Aorta (tissue), 5 donors: ENCODE measurements at regions not wholly inside any gene's neighbourhood (a gene's known extent, or its start where the extent isn't known, plus 50 kb on each side); places are given as distances from the start of the nearest gene placed in this dataset.
A peak's percentile ranks its signal among the peaks of the same experiment; 100 is the strongest.
"Not testable (repeated sequence)": the region's sequence is repeated elsewhere in the genome, so short reads cannot be mapped to it uniquely, and the experiment has no call there.

ENCODE experiments used
- ATAC-seq: fragments of 200-7000 bp; cut with Tn5 transposase; one replicate; pipeline ENCODE4 v1.9.1; 2022; ENCODE audit warnings: moderate library complexity; ENCODE audit not compliant: low FRiP score
- DNase-seq, 2 donors: peaks; one replicate each; pipeline ENCODE4 v3.0.0-alpha.2; 2020
- H3K27ac ChIP-seq, 2 donors: one replicate each; pipeline ENCODE4 v1.5.1; 2013; ENCODE audit warnings: low read length in 2 of 2, mild to moderate bottlenecking in 2 of 2, moderate library complexity in 2 of 2, control low read depth in 1 of 2, inconsistent platforms in 1 of 2, low read depth in 1 of 2
- H3K27me3 ChIP-seq, 2 donors: one replicate each; pipeline ENCODE4 v1.6.1; 2013; ENCODE audit warnings: control low read depth in 1 of 2, low read length in 1 of 2, mild to moderate bottlenecking in 1 of 2, moderate library complexity in 1 of 2; ENCODE audit not compliant: insufficient read depth in 2 of 2, control insufficient read depth in 1 of 2
- H3K36me3 ChIP-seq, 2 donors: one replicate each; pipeline ENCODE4 v1.6.1; 2013; ENCODE audit warnings: control low read depth in 1 of 2, low read length in 1 of 2, mild to moderate bottlenecking in 1 of 2; ENCODE audit not compliant: insufficient read depth in 2 of 2, control insufficient read depth in 1 of 2
- H3K4me1 ChIP-seq, 2 donors: one replicate each; pipeline ENCODE4 v1.6.1; 2013; ENCODE audit warnings: low read length in 2 of 2, control low read depth in 1 of 2, mild to moderate bottlenecking in 1 of 2, moderate library complexity in 1 of 2; ENCODE audit not compliant: insufficient read depth in 2 of 2, control insufficient read depth in 1 of 2
- H3K4me3 ChIP-seq, 2 donors: one replicate each; pipeline ENCODE4 v1.5.1; 2013; ENCODE audit warnings: low read length in 2 of 2, control low read depth in 1 of 2, mild to moderate bottlenecking in 1 of 2
- H3K9me3 ChIP-seq: one replicate; pipeline ENCODE4 v1.6.1; 2013; ENCODE audit warnings: mild to moderate bottlenecking, low read length; ENCODE audit not compliant: control insufficient read depth
- WGBS, 2 donors: extraction: QIAGEN DNeasy Blood & Tissue Kit; methylation state at CpG; one replicate each; pipeline ENCODE4 v1.1.7; 2013; 5-methylcytosine and 5-hydroxymethylcytosine counted together
- intact Hi-C, 2 donors: fragments of 100-400 bp; cut with DNase I; formaldehyde crosslinking; loops; one replicate each; pipeline versions ENCODE4 v1.14.2 to v1.15.0; 2022
- donor health status: healthy with polysubstance abuse.
- donor health status: Bipolar disorder and iron deficiency.
- donor health status: DM: no; HTN: no; CAD: no.
- donor health status: DM: no; HTN: no; CAD: no.
- donor health status: DM: yes; HTN: yes; CAD: no.

DNA sequence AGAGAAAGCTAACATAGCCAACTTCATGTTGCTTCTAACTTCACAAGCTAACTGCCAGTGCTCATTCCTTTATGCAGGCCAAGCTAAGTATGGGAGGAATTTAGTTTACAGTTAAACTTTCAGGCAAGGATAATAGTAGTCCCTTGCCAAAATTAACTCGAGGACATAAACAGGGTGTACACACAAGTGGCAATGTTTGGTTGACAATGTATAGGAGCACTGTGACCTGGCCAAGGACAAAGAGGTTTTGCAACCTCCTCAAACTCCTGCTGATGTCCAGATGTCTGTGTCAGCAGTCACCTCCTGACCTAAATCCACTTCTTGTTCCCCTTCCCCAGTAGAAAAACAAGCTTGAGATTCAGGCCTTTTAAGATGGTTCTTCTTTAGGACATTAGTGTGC, 494.6 kb upstream of the KLF6 start:
- Histone ChIP-seq H3K36me3 (no peaks in the 10 kb centered on the region), H3K9me3 (no peaks in the 10 kb centered on the region), H3K4me3 (no peak overlapping the region), H3K27ac (peak overlapping the region; percentile 71 to 95), H3K4me1 (peaks cover 5 to 13% of the 10 kb centered on the region in 2 donors), H3K27me3 (no peaks in the 10 kb centered on the region)
- intact Hi-C loops = loop anchor here in 1 of 2 donors (5.0 kb wide), 2 partner anchors 37 to 63 kb away; no protein-coding TSS in a partner anchor
- DNase-seq (no peak), ATAC-seq (no peak)
- WGBS, 2 donors = 2 to 6% methylated on average over 1 of the region's 1 CpG

DNA sequence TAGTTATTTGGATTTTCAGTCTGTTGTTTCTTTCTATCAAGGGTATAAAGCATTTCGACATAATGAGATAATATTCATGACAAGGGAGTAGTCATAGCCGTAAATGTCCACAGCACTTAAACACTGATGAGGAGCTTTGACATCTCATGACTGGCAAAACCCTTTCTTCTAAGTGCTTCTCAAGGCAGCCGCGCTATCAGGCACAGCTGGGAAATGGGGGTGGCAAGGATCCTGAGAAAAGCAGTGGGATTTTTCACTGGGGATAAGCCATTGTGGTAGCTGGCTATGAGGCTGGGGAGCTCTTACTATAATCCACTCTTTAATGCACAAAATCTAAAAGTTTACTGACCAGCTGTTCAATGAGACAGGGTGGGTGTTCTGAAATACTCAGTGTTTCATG, 493.2 kb upstream of the KLF6 start:
- 87 to 92% methylated on average over 4 of the region's 4 CpGs for WGBS, 2 donors
- no peaks in the 10 kb centered on the region for H3K9me3 ChIP-seq
- no peak for DNase-seq
- H3K36me3 ChIP-seq = no peaks in the 10 kb centered on the region
- intact Hi-C loops = no loop called here
- H3K27me3 ChIP-seq = no peaks in the 10 kb centered on the region
- no peak overlapping the region for H3K4me3 ChIP-seq
- no peak overlapping the region for H3K27ac ChIP-seq
- ATAC-seq = no peak
- peaks cover 3 to 13% of the 10 kb centered on the region in 2 donors for H3K4me1 ChIP-seq

DNA sequence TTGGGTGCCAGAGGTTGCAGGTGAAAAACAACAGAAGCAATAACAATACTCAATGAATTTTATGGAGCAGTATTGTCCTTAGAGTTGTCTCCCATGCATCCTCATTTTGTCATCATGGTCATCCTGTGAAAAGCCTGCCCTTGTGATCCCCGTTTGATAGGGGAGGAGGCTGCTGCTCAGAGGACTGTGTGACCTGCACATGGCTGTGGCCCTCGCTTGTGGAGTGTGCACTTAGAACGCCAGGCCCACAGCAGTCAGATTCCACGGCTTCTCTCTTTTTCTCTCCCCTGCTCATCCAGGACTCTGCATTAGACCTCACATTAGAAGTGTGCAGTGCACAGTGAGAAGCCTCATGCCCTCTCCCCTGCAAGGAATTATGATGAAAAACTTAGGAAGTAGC, 491.1 kb upstream of the KLF6 start:
- DNase-seq (no peak), ATAC-seq (no peak)
- Histone ChIP-seq H3K4me3 (no peak overlapping the region), H3K27ac (no peak overlapping the region), H3K27me3 (no peaks in the 10 kb centered on the region), H3K4me1 (peaks cover 4 to 6% of the 10 kb centered on the region in 2 donors), H3K9me3 (no peaks in the 10 kb centered on the region), H3K36me3 (no peaks in the 10 kb centered on the region)
- intact Hi-C loops = no loop called here
- WGBS, 2 donors = 96 to 98% methylated on average over 4 of the region's 4 CpGs

DNA sequence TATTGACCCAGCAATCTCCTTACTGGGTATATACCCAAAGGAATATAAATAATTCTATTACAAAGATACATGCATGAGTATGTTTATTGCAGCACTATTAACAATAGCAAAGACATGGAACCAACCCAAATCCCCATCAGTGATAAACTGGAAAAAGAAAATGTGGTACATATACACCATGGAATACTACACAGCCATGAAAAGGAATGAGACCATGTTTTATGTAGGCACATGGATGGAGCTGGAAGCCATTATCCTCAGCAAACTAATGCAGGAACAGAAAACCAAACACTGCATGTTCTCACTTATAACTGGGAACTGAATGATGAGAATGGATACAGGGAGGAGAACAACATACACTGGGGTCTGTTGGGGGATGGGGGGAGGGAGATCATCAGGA, 489.7 kb upstream of the KLF6 start:
- intact Hi-C loops, DNase-seq, H3K4me1 ChIP-seq, H3K27ac ChIP-seq, H3K27me3 ChIP-seq, H3K36me3 ChIP-seq, H3K4me3 ChIP-seq, ATAC-seq, H3K9me3 ChIP-seq: not testable (repeated sequence)

DNA sequence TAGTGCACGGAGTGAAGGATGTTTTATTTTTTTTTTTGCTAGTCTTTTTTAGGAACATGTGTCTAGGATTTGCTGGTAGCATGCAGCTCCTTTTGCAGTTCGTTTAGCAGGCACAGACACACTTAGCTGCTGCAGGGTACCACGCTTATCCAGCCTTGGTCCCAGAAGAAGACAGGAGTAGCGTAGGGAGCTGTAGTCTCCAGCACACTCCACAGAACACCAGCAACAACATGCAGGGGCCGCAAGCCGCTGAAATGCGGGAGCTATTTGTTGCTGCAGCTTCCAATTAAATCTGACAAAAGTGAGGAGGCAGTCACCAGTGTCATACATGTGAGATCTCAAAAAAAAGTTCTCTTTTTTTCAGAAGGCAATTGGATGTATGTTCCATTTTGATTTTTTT, 486.2 kb upstream of the KLF6 start:
- 33 to 37% methylated on average over 7 of the region's 7 CpGs for WGBS, 2 donors
- ATAC-seq = peak; percentile 29
- no peak overlapping the region for H3K4me3 ChIP-seq
- intact Hi-C loops = no loop called here
- peaks cover 0 to 5% of the 10 kb centered on the region in 2 donors for H3K4me1 ChIP-seq
- DNase-seq = no peak
- H3K36me3 ChIP-seq = no peaks in the 10 kb centered on the region
- peak overlapping the region in 1 of 2 donors; percentile 79 for H3K27ac ChIP-seq
- no peaks in the 10 kb centered on the region for H3K27me3 ChIP-seq
- no peaks in the 10 kb centered on the region for H3K9me3 ChIP-seq

DNA sequence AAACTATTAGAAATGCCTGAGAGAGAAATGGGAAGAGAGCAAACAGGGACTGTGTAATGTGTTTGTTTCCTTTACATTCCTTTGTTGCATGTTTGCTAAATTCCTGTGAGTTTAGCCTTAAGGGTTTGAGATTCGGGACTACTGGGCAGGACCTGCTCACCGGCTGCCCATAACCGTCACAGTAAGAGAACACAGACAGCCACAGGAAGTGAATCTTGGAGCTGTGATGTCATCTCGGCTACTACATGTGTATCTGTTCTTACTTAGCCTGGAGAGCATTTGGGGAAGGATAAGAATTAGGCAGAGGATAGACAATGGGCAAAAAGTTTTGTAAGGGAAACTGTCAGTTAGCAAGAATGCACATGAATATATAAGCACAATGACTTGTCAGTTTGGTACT, 485.1 kb upstream of the KLF6 start:
- H3K27ac ChIP-seq = no peak overlapping the region
- H3K9me3 ChIP-seq = no peaks in the 10 kb centered on the region
- ATAC-seq = peak; percentile 45
- H3K4me1 ChIP-seq = peaks cover 0 to 5% of the 10 kb centered on the region in 2 donors
- no peak overlapping the region for H3K4me3 ChIP-seq
- 24 to 26% methylated on average over 4 of the region's 4 CpGs for WGBS, 2 donors
- H3K36me3 ChIP-seq = no peaks in the 10 kb centered on the region
- no peaks in the 10 kb centered on the region for H3K27me3 ChIP-seq
- no peak for DNase-seq
- intact Hi-C loops = no loop called here

DNA sequence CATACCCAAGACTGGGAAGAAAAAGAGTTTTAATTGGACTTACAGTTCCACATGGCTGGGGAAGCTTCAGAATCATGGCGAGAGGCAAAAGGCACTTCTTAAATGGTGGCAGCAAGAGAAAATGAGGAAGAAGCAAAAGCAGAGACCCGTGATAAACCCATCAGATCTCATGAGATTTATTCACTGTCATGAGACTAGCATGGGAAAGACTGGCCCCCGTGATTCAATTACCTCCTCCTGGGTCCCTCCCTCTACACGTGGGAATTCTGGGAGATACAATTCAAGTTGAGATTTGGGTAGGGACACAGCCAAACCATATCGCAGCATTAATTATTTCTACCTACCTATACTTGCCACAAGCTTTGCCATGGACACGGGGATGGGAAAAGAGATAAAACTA, 483.5 kb upstream of the KLF6 start:
- H3K27ac ChIP-seq, H3K9me3 ChIP-seq, H3K27me3 ChIP-seq, intact Hi-C loops, H3K4me3 ChIP-seq, H3K36me3 ChIP-seq, H3K4me1 ChIP-seq, ATAC-seq, DNase-seq: not testable (repeated sequence)
- 96 to 97% methylated on average over 6 of the region's 6 CpGs for WGBS, 2 donors

DNA sequence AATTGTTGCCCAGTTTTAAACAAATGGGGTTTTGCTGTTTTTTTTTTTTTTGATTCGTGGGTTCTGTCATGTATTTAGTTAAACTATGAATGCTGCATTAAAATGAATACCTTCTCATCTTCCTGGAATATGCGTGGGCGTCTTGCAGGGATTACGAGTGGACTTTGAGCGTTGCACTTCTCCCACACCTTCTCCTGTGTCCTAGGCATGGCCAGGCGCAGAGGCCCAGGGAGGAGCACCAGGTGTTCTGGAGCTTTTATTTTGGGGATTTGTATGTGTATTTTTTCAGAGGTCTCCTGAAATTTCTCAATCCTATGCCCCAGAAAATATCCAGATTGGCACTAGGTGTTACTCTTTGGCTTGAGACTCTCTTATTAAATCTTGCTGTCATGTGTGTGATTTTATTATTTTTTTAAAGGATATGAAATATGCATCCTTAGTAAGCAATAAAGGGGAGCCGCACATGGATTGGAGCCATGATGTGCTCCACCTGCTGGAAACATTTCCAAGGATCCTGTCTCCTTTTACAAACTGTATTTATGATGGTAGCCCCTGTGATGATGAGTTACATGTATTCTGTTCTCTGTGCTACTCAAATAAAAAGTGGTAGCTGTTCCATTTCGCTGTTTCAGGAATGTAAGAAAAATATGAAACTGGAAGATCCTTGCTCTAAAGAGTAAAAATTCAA, 482.2 kb upstream of the KLF6 start:
- no peak overlapping the region for H3K4me3 ChIP-seq
- ATAC-seq (no peak), DNase-seq (no peak)
- intact Hi-C loops = no loop called here
- no peaks in the 10 kb centered on the region for H3K9me3 ChIP-seq
- peaks cover 0 to 5% of the 10 kb centered on the region in 2 donors for H3K4me1 ChIP-seq
- H3K36me3 ChIP-seq = no peaks in the 10 kb centered on the region
- no peaks in the 10 kb centered on the region for H3K27me3 ChIP-seq
- no peak overlapping the region for H3K27ac ChIP-seq
- WGBS, 2 donors = 64 to 66% methylated on average over 8 of the region's 8 CpGs

DNA sequence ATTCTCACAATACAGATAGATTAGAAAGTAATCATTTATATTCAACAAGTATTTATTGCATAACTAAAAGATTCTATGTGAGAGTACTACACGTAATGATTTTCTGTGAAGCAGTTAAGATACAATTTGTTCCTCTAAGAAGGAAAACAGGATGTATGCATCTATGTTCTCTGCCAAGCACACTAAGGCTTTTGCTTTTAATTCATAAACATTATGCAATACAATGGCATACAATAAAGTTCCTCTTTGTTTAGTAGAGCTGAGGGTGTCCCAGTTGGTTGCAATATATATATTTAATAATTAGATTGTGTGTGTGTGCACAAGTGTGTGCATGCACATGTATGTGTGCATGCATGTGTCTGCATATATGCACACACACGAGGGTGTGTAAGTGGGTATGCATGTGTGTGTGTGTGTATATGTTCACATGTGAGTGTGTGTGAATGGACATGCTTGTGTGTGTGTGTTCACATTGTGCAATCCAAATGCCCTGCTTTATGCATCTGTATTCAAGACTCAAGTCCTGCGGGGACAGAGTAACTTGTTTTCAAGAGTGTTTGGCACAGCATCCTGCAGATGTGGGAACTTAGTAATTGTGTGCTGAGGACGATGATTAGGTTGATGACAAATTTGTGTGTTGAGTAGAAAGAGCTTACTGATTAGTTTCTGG, 481.5 kb upstream of the KLF6 start:
- Histone ChIP-seq H3K27ac (no peak overlapping the region), H3K27me3 (no peaks in the 10 kb centered on the region), H3K4me3 (no peak overlapping the region), H3K9me3 (no peaks in the 10 kb centered on the region), H3K4me1 (peaks cover 0 to 3% of the 10 kb centered on the region in 2 donors), H3K36me3 (no peaks in the 10 kb centered on the region)
- intact Hi-C loops = no loop called here
- 48 to 50% methylated on average over 4 of the region's 4 CpGs for WGBS, 2 donors
- ATAC-seq = no peak
- DNase-seq = no peak
